ENCODE measurements at regions not wholly inside any gene's neighbourhood (a gene's known extent, or its start where the extent isn't known, plus 50 kb on each side); places are given as distances from the start of the nearest gene placed in this dataset.

- intact Hi-C loops (cut with micrococcal nuclease), result no loop called here
- H3K9me3 Mint-ChIP-seq, result no peaks in the 10 kb centered on the region
- DNase-seq (no peak), ATAC-seq (ENCODE audit: low read depth) (no peak)
- CTCF ChIA-PET, result no interaction called here
- H3K36me3 Mint-ChIP-seq (ENCODE audit: low read depth), result no peaks in the 10 kb centered on the region
- POLR2A ChIA-PET, result no interaction called here
- H3K4me3 Mint-ChIP-seq, result no peak overlapping the region
- H3K27me3 Mint-ChIP-seq, result peaks cover 10% of the 10 kb centered on the region
- no peak overlapping the region for H3K27ac Mint-ChIP-seq
- no peak for TF ChIP-seq CTCF (IDR thresholded peaks at IDR 0.05)
- no peaks in the 10 kb centered on the region for H3K4me1 Mint-ChIP-seq
Observed at GRCh38 chr14:51582437-51582836, 69.3 kb upstream of the FRMD6 start.

GRCh38 chr14:51585055-51585454 lies 66.7 kb upstream of the FRMD6 start:
- Mint-ChIP-seq H3K4me1 (no peaks in the 10 kb centered on the region), H3K4me3 (no peak overlapping the region), H3K27me3 (peaks cover 14% of the 10 kb centered on the region), H3K27ac (no peak overlapping the region), H3K36me3 (ENCODE audit: low read depth) (no peaks in the 10 kb centered on the region), H3K9me3 (no peaks in the 10 kb centered on the region)
- ATAC-seq (ENCODE audit: low read depth) (no peak), DNase-seq (no peak)
- intact Hi-C loops (cut with micrococcal nuclease), result no loop called here
- ChIA-PET POLR2A (no interaction called here), CTCF (no interaction called here)
- TF ChIP-seq CTCF (IDR thresholded peaks at IDR 0.05), result no peak

GRCh38 chr14:51592836-51593235 lies 58.9 kb upstream of the FRMD6 start:
- ATAC-seq (ENCODE audit: low read depth), result no peak
- ChIA-PET POLR2A (interaction anchor here (0.6 kb wide), 1 partner anchor 244 kb away, joined by 5 read pairs; no protein-coding TSS in a partner anchor), CTCF (no interaction called here)
- no peaks in the 10 kb centered on the region for H3K4me1 Mint-ChIP-seq
- no peak for DNase-seq
- H3K9me3 Mint-ChIP-seq, result no peaks in the 10 kb centered on the region
- H3K27ac Mint-ChIP-seq, result no peak overlapping the region
- no peak overlapping the region for H3K4me3 Mint-ChIP-seq
- TF ChIP-seq CTCF (IDR thresholded peaks at IDR 0.05), result no peak
- intact Hi-C loops (cut with micrococcal nuclease), result no loop called here
- H3K27me3 Mint-ChIP-seq, result peaks cover 5% of the 10 kb centered on the region
- no peaks in the 10 kb centered on the region for H3K36me3 Mint-ChIP-seq (ENCODE audit: low read depth)

- no peaks in the 10 kb centered on the region for H3K9me3 Mint-ChIP-seq
- ATAC-seq (ENCODE audit: low read depth), result no peak
Observed at GRCh38 chr14:51593397-51593796, 58.3 kb upstream of the FRMD6 start.

GRCh38 chr14:51595881-51596455 lies 55.7 kb upstream of the FRMD6 start:
- ChIA-PET CTCF (no interaction called here), POLR2A (no interaction called here)
- TF ChIP-seq CTCF (IDR thresholded peaks at IDR 0.05), result no peak
- no peaks in the 10 kb centered on the region for H3K4me1 Mint-ChIP-seq
- intact Hi-C loops (cut with micrococcal nuclease), result no loop called here
- H3K9me3 Mint-ChIP-seq, result no peaks in the 10 kb centered on the region
- peaks cover 10% of the 10 kb centered on the region for H3K27me3 Mint-ChIP-seq
- H3K36me3 Mint-ChIP-seq (ENCODE audit: low read depth), result no peaks in the 10 kb centered on the region
- DNase-seq, result no peak
- H3K27ac Mint-ChIP-seq, result no peak overlapping the region
- no peak overlapping the region for H3K4me3 Mint-ChIP-seq
- ATAC-seq (ENCODE audit: low read depth), result no peak

More at GRCh38 chr14:51593397-51593796, 58.3 kb upstream of the FRMD6 start:
- DNase-seq, result no peak
- Mint-ChIP-seq H3K4me3 (no peak overlapping the region), H3K27me3 (peaks cover 5% of the 10 kb centered on the region), H3K4me1 (no peaks in the 10 kb centered on the region), H3K36me3 (ENCODE audit: low read depth) (no peaks in the 10 kb centered on the region), H3K27ac (no peak overlapping the region)
- intact Hi-C loops (cut with micrococcal nuclease), result no loop called here
- no peak for TF ChIP-seq CTCF (IDR thresholded peaks at IDR 0.05)
- ChIA-PET POLR2A (interaction anchor here (0.6 kb wide), 1 partner anchor 244 kb away, joined by 5 read pairs; no protein-coding TSS in a partner anchor), CTCF (no interaction called here)
